H9 (cell line): ENCODE measurements at regions not wholly inside any gene's neighbourhood (a gene's known extent, or its start where the extent isn't known, plus 50 kb on each side); places are given as distances from the start of the nearest gene placed in this dataset.

Experiments used
- DNase-seq: peaks from one replicate; pipeline ENCODE4 v3.0.0-alpha.2; 2017
- H2AFZ ChIP-seq: one replicate; pipeline ENCODE4 v1.6.1; 2013; ENCODE audit warnings: mild to moderate bottlenecking, low read length, control low read depth, moderate library complexity
- H2AK5ac ChIP-seq: 2 replicates; pipeline ENCODE4 v1.6.1; 2013; ENCODE audit warnings: low read length, control low read depth, mixed read lengths; ENCODE audit not compliant: insufficient read length
- H2BK120ac ChIP-seq: one replicate; pipeline ENCODE4 v1.6.1; 2013; ENCODE audit warnings: low read depth, mild to moderate bottlenecking, low read length, control low read depth, inconsistent platforms; ENCODE audit not compliant: poor library complexity, severe bottlenecking
- H2BK12ac ChIP-seq: 2 replicates; pipeline ENCODE4 v1.6.1; 2013; ENCODE audit warnings: low read length, control low read depth, mixed read lengths, low read depth; ENCODE audit not compliant: insufficient read length
- H2BK15ac ChIP-seq: 2 replicates; pipeline ENCODE4 v1.6.1; 2013; ENCODE audit warnings: low read depth, low read length, control low read depth
- H2BK20ac ChIP-seq: one replicate; pipeline ENCODE4 v1.6.1; 2013; ENCODE audit warnings: low read depth, mild to moderate bottlenecking, low read length, control low read depth, inconsistent platforms; ENCODE audit not compliant: poor library complexity, severe bottlenecking
- H2BK5ac ChIP-seq: 2 replicates; pipeline ENCODE4 v1.6.1; 2013; ENCODE audit warnings: low read length, control low read depth, mixed read lengths; ENCODE audit not compliant: insufficient read length
- H3K14ac ChIP-seq: 2 replicates; pipeline ENCODE4 v1.6.1; 2013; ENCODE audit warnings: low read length, control low read depth; ENCODE audit not compliant: insufficient read depth
- H3K18ac ChIP-seq: 2 replicates; pipeline ENCODE4 v1.6.1; 2013; ENCODE audit warnings: low read depth, mild to moderate bottlenecking, mixed read lengths, low read length, control low read depth; ENCODE audit not compliant: insufficient read length
- H3K23ac ChIP-seq: 2 replicates; pipeline ENCODE4 v1.6.1; 2013; ENCODE audit warnings: low read length, control low read depth, mixed read lengths, low read depth; ENCODE audit not compliant: insufficient read length
- H3K23me2 ChIP-seq: 2 replicates; pipeline ENCODE4 v1.6.1; 2013; ENCODE audit warnings: low read depth, mild to moderate bottlenecking, mixed read lengths, low read length, control low read depth; ENCODE audit not compliant: insufficient read length, poor library complexity, severe bottlenecking
- H3K27ac ChIP-seq: 2 replicates; pipeline ENCODE4 v1.5.1; 2013; ENCODE audit warnings: low read length, control low read depth, mixed read lengths, low read depth; ENCODE audit not compliant: insufficient read length
- H3K27me3 ChIP-seq: 2 replicates; pipeline ENCODE4 v1.6.1; 2013; ENCODE audit warnings: low read length, control low read depth, inconsistent platforms; ENCODE audit not compliant: insufficient read depth
- H3K4ac ChIP-seq: 2 replicates; pipeline ENCODE4 v1.6.1; 2013; ENCODE audit warnings: low read depth, mild to moderate bottlenecking, control low read depth, inconsistent platforms, low read length, moderate library complexity
- H3K4me1 ChIP-seq: 2 replicates; pipeline ENCODE4 v1.6.1; 2013; ENCODE audit warnings: low read length, control low read depth, inconsistent platforms; ENCODE audit not compliant: insufficient read depth
- H3K4me2 ChIP-seq: 2 replicates; pipeline ENCODE4 v1.6.1; 2013; ENCODE audit warnings: low read length, control low read depth, mixed read lengths; ENCODE audit not compliant: insufficient read length, insufficient read depth
- H3K56ac ChIP-seq: 2 replicates; pipeline ENCODE4 v1.6.1; 2013; ENCODE audit warnings: low read depth, mild to moderate bottlenecking, mixed read lengths, low read length, control low read depth; ENCODE audit not compliant: insufficient read length
- H3K79me1 ChIP-seq: 2 replicates; pipeline ENCODE4 v1.6.1; 2013; ENCODE audit warnings: low read depth, mild to moderate bottlenecking, moderate library complexity, low read length, control low read depth, inconsistent platforms; ENCODE audit not compliant: insufficient read depth, poor library complexity, severe bottlenecking
- H3K79me2 ChIP-seq: 2 replicates; pipeline ENCODE4 v1.6.1; 2013; ENCODE audit warnings: low read length, control low read depth, inconsistent platforms; ENCODE audit not compliant: insufficient read depth
- H3K9ac ChIP-seq: 2 replicates; pipeline ENCODE4 v1.6.1; 2013; ENCODE audit warnings: low read length, control low read depth, mixed read lengths; ENCODE audit not compliant: insufficient read length; ENCODE audit errors: extremely low read depth
- H3K9me3 ChIP-seq: one replicate; pipeline ENCODE4 v1.6.1; 2013; ENCODE audit warnings: low read depth, low read length, inconsistent platforms; ENCODE audit not compliant: control insufficient read depth
- H3T11ph ChIP-seq: one replicate; pipeline ENCODE4 v1.6.1; 2013; ENCODE audit warnings: mild to moderate bottlenecking, low read length, control low read depth, inconsistent platforms
- H4K20me1 ChIP-seq: one replicate; pipeline ENCODE4 v1.6.1; 2013; ENCODE audit not compliant: control insufficient read depth, insufficient read length, insufficient read depth
- H4K5ac ChIP-seq: 2 replicates; pipeline ENCODE4 v1.6.1; 2013; ENCODE audit warnings: low read depth, mild to moderate bottlenecking, mixed read lengths, low read length, control low read depth; ENCODE audit not compliant: insufficient read length
- H4K8ac ChIP-seq: replicated peaks from 2 replicates; pipeline ENCODE4 v1.6.1; 2013; ENCODE audit warnings: low read length, control low read depth, mixed read lengths, low read depth; ENCODE audit not compliant: insufficient read length
- H4K91ac ChIP-seq: 2 replicates; pipeline ENCODE4 v1.6.1; 2013; ENCODE audit warnings: low read depth, mild to moderate bottlenecking, moderate library complexity, mixed read lengths, low read length, control low read depth; ENCODE audit not compliant: insufficient read length
- H3K27ac Mint-ChIP-seq, 3 experiments: 2 replicates in 2 of 3; 3 replicates in 1 of 3; pipeline ENCODE4 v1.8.0; 2020 to 2021; ENCODE audit warnings: mixed read lengths in 3 of 3, mild to moderate bottlenecking in 1 of 3, moderate library complexity in 1 of 3
- H3K27me3 Mint-ChIP-seq: 2 replicates; pipeline ENCODE4 v1.8.0; 2021; ENCODE audit warnings: low read depth, mild to moderate bottlenecking, moderate library complexity, mixed read lengths
- H3K36me3 Mint-ChIP-seq, 3 experiments: 2 replicates in 2 of 3; 3 replicates in 1 of 3; pipeline ENCODE4 v1.8.0; 2020 to 2021; ENCODE audit warnings: low read depth in 3 of 3, mixed read lengths in 3 of 3; ENCODE audit not compliant: insufficient read depth in 1 of 3
- H3K4me1 Mint-ChIP-seq, 2 experiments: 2 replicates each; pipeline ENCODE4 v1.8.0; 2020; ENCODE audit warnings: mixed read lengths in 2 of 2
- H3K4me3 Mint-ChIP-seq, 2 experiments: 2 replicates in 1 of 2; 3 replicates in 1 of 2; pipeline ENCODE4 v1.8.0; 2020 to 2021; ENCODE audit warnings: mild to moderate bottlenecking in 2 of 2, mixed read lengths in 2 of 2, moderate library complexity in 1 of 2
- H3K9me3 Mint-ChIP-seq, 2 experiments: 2 replicates in 1 of 2; 3 replicates in 1 of 2; pipeline ENCODE4 v1.8.0; 2020; ENCODE audit warnings: mild to moderate bottlenecking in 2 of 2, mixed read lengths in 2 of 2, moderate library complexity in 1 of 2
- CTCF ChIP-seq: fragments of 200-600 bp; sonication (generic); conservative IDR thresholded peaks from 3 replicates; pipeline ENCODE4 v1.8.0; 2021; ENCODE audit warnings: antibody characterized with exemption, mild to moderate bottlenecking
- WGBS: extraction: QIAGEN DNeasy Blood & Tissue Kit; methylation state at CpG from one replicate; pipeline ENCODE4 v1.1.7; 2013; ENCODE audit warnings: missing lambda C conversion rate, low lambda C conversion rate, mixed read lengths; ENCODE audit not compliant: insufficient read length; ENCODE audit errors: extremely low coverage; 5-methylcytosine and 5-hydroxymethylcytosine counted together

GRCh38 chr18:50446629-50447028 lies 71.8 kb downstream of the SKA1 start:
- DNase-seq = no peak
- peaks cover 4% of the 10 kb centered on the region; the same call in 1 of the 2 replicates for H3K27me3 Mint-ChIP-seq
- Histone ChIP-seq H2BK120ac (no peak overlapping the region), H2AFZ (no peak overlapping the region), H3K79me1 (no peaks in the 10 kb centered on the region), H3K4me2 (no peak overlapping the region), H3T11ph (no peak overlapping the region), H3K27me3 (no peaks in the 10 kb centered on the region), H2BK20ac (no peak overlapping the region), H4K20me1 (no peaks in the 10 kb centered on the region), H3K4ac (no peak overlapping the region), H2BK5ac (no peak overlapping the region), H3K23me2 (no peaks in the 10 kb centered on the region), H3K9me3 (peaks cover 9% of the 10 kb centered on the region), H3K56ac (no peak overlapping the region), H3K14ac (no peak overlapping the region), H2BK15ac (no peak overlapping the region), H3K18ac (no peak overlapping the region), H3K4me1 (peaks cover 2% of the 10 kb centered on the region; the same call in 1 of the 2 replicates), H3K79me2 (no peaks in the 10 kb centered on the region), H2AK5ac (no peak overlapping the region), H4K91ac (no peak overlapping the region), H3K9ac (no peak overlapping the region), H4K8ac (no peak overlapping the region), H2BK12ac (no peak overlapping the region), H4K5ac (no peak overlapping the region), H3K27ac (no peak overlapping the region), H3K23ac (no peak overlapping the region)
- peaks cover 32 to 39% of the 10 kb centered on the region in 2 experiments for H3K9me3 Mint-ChIP-seq
- peaks cover 11 to 33% (median 16%) of the 10 kb centered on the region in 3 experiments for H3K36me3 Mint-ChIP-seq
- TF ChIP-seq CTCF = no peak
- no peak overlapping the region for H3K27ac Mint-ChIP-seq
- H3K4me3 Mint-ChIP-seq = no peak overlapping the region
- no CpG with 5 or more reads among the region's 2 CpGs for WGBS
- peaks cover 24 to 31% of the 10 kb centered on the region in 2 experiments for H3K4me1 Mint-ChIP-seq
